Heart left ventricle (tissue), 16 donors: ENCODE measurements at regions not wholly inside any gene's neighbourhood (a gene's known extent, or its start where the extent isn't known, plus 50 kb on each side); places are given as distances from the start of the nearest gene placed in this dataset.

ENCODE experiments used
- ATAC-seq, 4 donors: fragments of 200-7000 bp; cut with Tn5 transposase; one replicate each; pipeline ENCODE4 v1.9.1; 2020 to 2022; ENCODE audit warnings: moderate library complexity in 4 of 4, mild to moderate bottlenecking in 3 of 4, moderate number of reproducible peaks in 1 of 4
- DNase-seq, 5 donors: peaks; one replicate each; pipeline ENCODE4 v3.0.0-alpha.2; 2020
- H3K27ac ChIP-seq, 12 donors: fragments of 200-600 bp; sonication (generic) in 4 of 12; one replicate each; pipeline versions ENCODE4 v1.5.0 to v1.8.0; 2016 to 2022; ENCODE audit warnings: mild to moderate bottlenecking in 2 of 12
- H3K27me3 ChIP-seq, 9 donors: fragments of 200-600 bp; sonication (generic) in 2 of 9; one replicate each; pipeline versions ENCODE4 v1.5.1 to v1.8.0; 2016 to 2022; ENCODE audit warnings: mild to moderate bottlenecking in 3 of 9
- H3K36me3 ChIP-seq, 9 donors: fragments of 200-600 bp; sonication (generic) in 2 of 9; one replicate each; pipeline versions ENCODE4 v1.5.0 to v1.8.0; 2018 to 2022; ENCODE audit warnings: mild to moderate bottlenecking in 2 of 9
- H3K4me1 ChIP-seq, 12 donors: fragments of 200-600 bp; sonication (generic) in 4 of 12; one replicate each; pipeline versions ENCODE4 v1.5.0 to v1.8.0; 2016 to 2022; ENCODE audit warnings: mild to moderate bottlenecking in 3 of 12
- H3K4me3 ChIP-seq, 12 donors: fragments of 200-600 bp; sonication (generic) in 4 of 12; one replicate each; pipeline versions ENCODE4 v1.5.0 to v1.8.0; 2017 to 2022; ENCODE audit warnings: mild to moderate bottlenecking in 9 of 12, moderate library complexity in 4 of 12
- H3K9me3 ChIP-seq, 12 donors: fragments of 200-600 bp; sonication (generic) in 4 of 12; one replicate each; pipeline versions ENCODE4 v1.5.0 to v1.8.0; 2016 to 2022; ENCODE audit warnings: mild to moderate bottlenecking in 1 of 12
- POLR2A ChIP-seq, 2 donors: fragments of 450-650 bp; IDR thresholded peaks; one replicate each; pipeline ENCODE4 v1.6.1; 2017; ENCODE audit warnings: antibody characterized with exemption in 2 of 2, mild to moderate bottlenecking in 2 of 2, moderate library complexity in 2 of 2
- WGBS, 4 donors: extraction: QIAGEN DNeasy Blood & Tissue Kit in 2 of 4; methylation state at CpG; one replicate each; pipeline versions ENCODE4 v1.1.5 to v1.1.7; 2013 to 2018; 5-methylcytosine and 5-hydroxymethylcytosine counted together
- intact Hi-C, 10 donors: fragments of 100-400 bp; cut with DNase I; formaldehyde crosslinking; loops; one replicate each; pipeline versions ENCODE4 v1.11.1 to v1.14.2; 2022
- TF ChIP-seq, protein P1 (sequence below), 12 donors: fragments of 200-600 bp; sonication (generic) in 4 of 12; IDR thresholded peaks; one replicate each; pipeline versions ENCODE4 v1.5.0 to v1.8.0; 2018 to 2022; ENCODE audit warnings: antibody characterized with exemption in 12 of 12, mild to moderate bottlenecking in 5 of 12
- donor health status: ischemic (EF 13 %, LVEDD 7.1; RV severe dilation, severe dysfunction).
- donor health status: healthy with polysubstance abuse.
- donor health status: DM: no; HTN: yes; CAD: no.
- donor health status: DM: no; HTN: no; CAD: no.
- donor health status: ischemic (EF 25% LVEDD 6.9; RV normal size, moderate dysfunction).
- donor health status: ischemic (EF 25% LVEDD 5.7; RV mildly dilated, moderate dysfunction).
- donor health status: healthy.
- donor health status: DM: yes; HTN: yes; CAD: no.
- donor health status: ischemic (EF 35%, LVEDD 5.7; RV mildly dilated, moderate dysfunction).
- donor health status: nonischemic (EF 11% LVEDD 7.7; RV severe dilation, severe dysfunction).
- donor health status: DM: yes; HTN: yes; CAD: no.
- donor health status: PGD.
- donor health status: ischemic (EF 29% LVEDD 5.4; RV normal size, mild dysfunction).
- donor health status: nonischemic (EF 23%, LVEDD 6.1; RV moderate dilation, normal function).

DNA sequence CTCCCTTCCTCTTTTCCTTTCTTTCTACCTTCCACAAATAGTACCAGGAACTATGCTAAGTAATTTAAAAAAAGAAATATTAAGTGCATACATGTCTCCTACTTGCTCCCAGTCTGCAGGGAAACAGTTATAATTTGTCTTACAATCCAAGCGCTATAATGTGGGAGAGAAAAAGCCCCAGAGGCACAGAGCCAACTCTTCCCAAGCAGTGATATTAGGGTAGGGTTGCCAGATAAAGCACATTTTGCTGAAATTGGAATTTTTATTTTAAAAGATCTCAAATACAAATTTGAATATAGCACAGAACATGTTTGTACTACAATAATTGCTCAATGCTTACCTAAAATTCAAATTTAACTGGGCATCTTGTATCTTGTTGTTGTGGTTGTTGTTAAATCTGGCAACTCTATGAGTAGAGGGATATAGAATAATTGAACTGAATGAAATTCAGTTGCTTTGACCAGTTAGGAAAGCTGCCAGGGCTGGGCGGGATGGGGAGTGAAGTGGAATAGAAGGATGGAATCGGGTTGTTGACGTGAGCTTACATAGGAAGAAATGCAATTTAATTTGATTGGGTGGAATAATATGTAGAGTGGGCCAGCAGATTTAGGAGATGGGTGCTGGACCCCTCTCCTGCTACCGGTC lies 52.6 kb upstream of the USP3 start:
- TF ChIP-seq, protein P1, sequence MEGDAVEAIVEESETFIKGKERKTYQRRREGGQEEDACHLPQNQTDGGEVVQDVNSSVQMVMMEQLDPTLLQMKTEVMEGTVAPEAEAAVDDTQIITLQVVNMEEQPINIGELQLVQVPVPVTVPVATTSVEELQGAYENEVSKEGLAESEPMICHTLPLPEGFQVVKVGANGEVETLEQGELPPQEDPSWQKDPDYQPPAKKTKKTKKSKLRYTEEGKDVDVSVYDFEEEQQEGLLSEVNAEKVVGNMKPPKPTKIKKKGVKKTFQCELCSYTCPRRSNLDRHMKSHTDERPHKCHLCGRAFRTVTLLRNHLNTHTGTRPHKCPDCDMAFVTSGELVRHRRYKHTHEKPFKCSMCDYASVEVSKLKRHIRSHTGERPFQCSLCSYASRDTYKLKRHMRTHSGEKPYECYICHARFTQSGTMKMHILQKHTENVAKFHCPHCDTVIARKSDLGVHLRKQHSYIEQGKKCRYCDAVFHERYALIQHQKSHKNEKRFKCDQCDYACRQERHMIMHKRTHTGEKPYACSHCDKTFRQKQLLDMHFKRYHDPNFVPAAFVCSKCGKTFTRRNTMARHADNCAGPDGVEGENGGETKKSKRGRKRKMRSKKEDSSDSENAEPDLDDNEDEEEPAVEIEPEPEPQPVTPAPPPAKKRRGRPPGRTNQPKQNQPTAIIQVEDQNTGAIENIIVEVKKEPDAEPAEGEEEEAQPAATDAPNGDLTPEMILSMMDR (IDR thresholded peaks at IDR 0.05), result no peak
- no peak for TF ChIP-seq POLR2A (IDR thresholded peaks at IDR 0.05)
- no peaks in the 10 kb centered on the region for H3K9me3 ChIP-seq
- peaks cover 0 to 36% (median 0%) of the 10 kb centered on the region in 12 donors for H3K4me1 ChIP-seq
- no peak overlapping the region for H3K4me3 ChIP-seq
- DNase-seq (no peak), ATAC-seq (no peak)
- no peak overlapping the region for H3K27ac ChIP-seq
- intact Hi-C loops, result no loop called here
- no peaks in the 10 kb centered on the region for H3K27me3 ChIP-seq
- no peaks in the 10 kb centered on the region for H3K36me3 ChIP-seq
- 97 to 99% (median 97%) methylated on average over 5 of the region's 5 CpGs for WGBS, 4 donors

DNA sequence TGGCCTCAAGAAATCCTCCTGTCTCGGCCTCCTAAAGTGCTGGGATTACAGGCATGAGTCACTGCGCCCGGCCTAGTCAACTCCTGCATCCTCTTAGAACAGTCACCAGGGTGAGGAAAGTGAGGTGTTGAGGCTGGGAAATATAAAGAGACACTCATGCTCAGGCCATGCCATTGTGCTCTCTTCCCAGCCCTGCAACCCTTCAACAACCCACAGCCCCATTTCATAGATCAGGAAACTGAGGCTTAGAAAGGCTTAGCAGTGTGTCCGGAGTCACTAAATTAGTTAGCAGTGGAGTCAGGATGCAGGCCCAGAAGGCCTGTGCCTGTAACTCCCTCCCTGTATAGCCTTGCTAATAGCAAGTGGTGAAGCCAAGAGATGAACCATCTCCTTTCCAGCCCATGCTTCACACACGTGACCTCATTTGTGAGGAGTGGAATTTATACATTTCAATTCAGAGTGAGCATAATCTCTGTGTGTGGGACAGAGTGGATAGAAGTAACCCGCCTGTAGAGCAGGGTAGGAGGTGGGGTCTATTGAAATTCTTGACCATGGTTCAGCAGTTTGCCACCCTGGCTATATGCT lies 51.7 kb upstream of the USP3 start:
- WGBS, 4 donors, result 91 to 95% (median 94%) methylated on average over 6 of the region's 6 CpGs
- DNase-seq (no peak), ATAC-seq (no peak)
- Histone ChIP-seq H3K27ac (no peak overlapping the region), H3K9me3 (no peaks in the 10 kb centered on the region), H3K4me3 (no peak overlapping the region), H3K27me3 (no peaks in the 10 kb centered on the region), H3K36me3 (no peaks in the 10 kb centered on the region), H3K4me1 (peaks cover 0 to 32% (median 0%) of the 10 kb centered on the region in 12 donors)
- TF ChIP-seq, protein P1 (IDR thresholded peaks at IDR 0.05), result no peak
- no peak for TF ChIP-seq POLR2A (IDR thresholded peaks at IDR 0.05)
- intact Hi-C loops, result no loop called here

DNA sequence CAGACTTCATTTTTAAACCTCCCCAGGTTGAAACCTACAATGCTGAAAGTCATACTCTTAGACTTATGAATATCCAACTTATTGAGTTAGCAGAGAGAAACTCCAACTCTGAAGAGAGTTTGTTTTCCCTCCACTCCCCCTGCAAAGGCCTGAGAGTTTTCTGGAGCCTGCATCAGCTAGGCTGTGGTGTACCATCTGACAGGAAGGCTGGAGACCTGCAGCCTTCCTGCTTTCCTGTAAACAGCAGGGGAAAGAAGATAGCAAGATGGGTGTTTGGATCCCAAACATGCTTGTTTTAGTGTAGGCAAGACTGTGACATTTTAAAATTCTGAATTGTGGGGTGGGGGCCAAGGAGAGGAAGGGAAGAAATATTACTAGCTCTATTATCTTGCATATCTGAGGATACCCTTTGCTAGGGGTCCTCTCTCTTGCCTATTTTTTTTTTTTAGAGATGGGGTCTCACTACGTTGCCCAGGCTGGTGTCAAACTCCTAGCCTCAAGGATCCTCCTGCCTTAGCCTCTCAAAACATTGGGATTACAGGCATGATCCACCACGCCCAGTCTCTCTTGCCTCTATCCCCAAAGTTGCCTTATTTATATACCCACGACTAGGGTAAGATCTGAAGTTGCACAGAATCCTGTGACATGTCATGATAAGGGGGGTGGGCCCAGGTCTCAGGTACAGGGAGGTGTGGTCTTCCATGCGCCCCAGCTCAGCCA lies 51.0 kb upstream of the USP3 start:
- no peak for TF ChIP-seq POLR2A (IDR thresholded peaks at IDR 0.05)
- TF ChIP-seq, protein P1 (IDR thresholded peaks at IDR 0.05), result no peak
- H3K27me3 ChIP-seq, result no peaks in the 10 kb centered on the region
- peaks cover 0 to 27% (median 0%) of the 10 kb centered on the region in 12 donors for H3K4me1 ChIP-seq
- 82 to 93% (median 87%) methylated on average over 4 of the region's 4 CpGs for WGBS, 4 donors
- H3K9me3 ChIP-seq, result peaks cover 0 to 2% (median 0%) of the 10 kb centered on the region in 12 donors
- ATAC-seq (no peak), DNase-seq (no peak)
- no peak overlapping the region for H3K4me3 ChIP-seq
- no peaks in the 10 kb centered on the region for H3K36me3 ChIP-seq
- no peak overlapping the region for H3K27ac ChIP-seq
- intact Hi-C loops, result no loop called here

GRCh38 chr15:63454503-63455211 lies 49.7 kb upstream of the USP3 start:
- H3K4me1 ChIP-seq, result peaks cover 0 to 15% (median 0%) of the 10 kb centered on the region in 12 donors
- H3K36me3 ChIP-seq, result no peaks in the 10 kb centered on the region
- ATAC-seq, result no peak
- H3K9me3 ChIP-seq, result peaks cover 0 to 4% (median 0%) of the 10 kb centered on the region in 12 donors
- TF ChIP-seq, protein P1 (IDR thresholded peaks at IDR 0.05), result no peak
- no peak for TF ChIP-seq POLR2A (IDR thresholded peaks at IDR 0.05)
- H3K27ac ChIP-seq, result no peak overlapping the region
- 80 to 94% (median 81%) methylated on average over 4 of the region's 4 CpGs for WGBS, 4 donors
- no peak for DNase-seq
- H3K4me3 ChIP-seq, result no peak overlapping the region
- H3K27me3 ChIP-seq, result no peaks in the 10 kb centered on the region
- intact Hi-C loops, result no loop called here
